Fibroblast of the aortic adventitia (primary cell): ENCODE measurements at regions not wholly inside any gene's neighbourhood (a gene's known extent, or its start where the extent isn't known, plus 50 kb on each side); places are given as distances from the start of the nearest gene placed in this dataset.
A peak's percentile ranks its signal among the peaks of the same experiment; 100 is the strongest.

Experiments used
- DNase-seq: peaks from one replicate; pipeline ENCODE4 v3.0.0-alpha.2; 2010; ENCODE audit warnings: low read depth
- H3K4me3 ChIP-seq: 2 replicates; pipeline ENCODE4 v1.5.1; 2011; ENCODE audit warnings: low read depth, mild to moderate bottlenecking, control low read depth, low read length, moderate library complexity
- CTCF ChIP-seq: IDR thresholded peaks from 2 replicates; pipeline ENCODE4 v1.5.1; 2011; ENCODE audit warnings: mild to moderate bottlenecking, low read length, control low read depth, inconsistent platforms; ENCODE audit not compliant: insufficient read depth

GRCh38 chr1:238501290-238501689, 610.6 kb upstream of the ZP4 start:
- no peak for TF ChIP-seq CTCF
- H3K4me3 ChIP-seq = no peak overlapping the region
- no peak for DNase-seq

- H3K4me3 ChIP-seq = no peak overlapping the region
- DNase-seq = no peak
- no peak for TF ChIP-seq CTCF
Measured at GRCh38 chr1:238499021-238499420, 608.3 kb upstream of the ZP4 start.

- DNase-seq = no peak
- no peak for TF ChIP-seq CTCF
Measured at GRCh38 chr1:238492271-238492670, 601.5 kb upstream of the ZP4 start.

GRCh38 chr1:238491265-238491664, 600.5 kb upstream of the ZP4 start:
- DNase-seq = no peak
- H3K4me3 ChIP-seq = no peak overlapping the region
- TF ChIP-seq CTCF = no peak

More at GRCh38 chr1:238492271-238492670, 601.5 kb upstream of the ZP4 start:
- no peak overlapping the region for H3K4me3 ChIP-seq

- no peak for DNase-seq
- no peak overlapping the region for H3K4me3 ChIP-seq
- TF ChIP-seq CTCF = no peak
Measured at GRCh38 chr1:238489006-238489405, 598.3 kb upstream of the ZP4 start.

- H3K4me3 ChIP-seq = no peak overlapping the region
- DNase-seq = peak; percentile 17
- TF ChIP-seq CTCF = no peak
Measured at GRCh38 chr1:238488401-238488800, 597.7 kb upstream of the ZP4 start.

GRCh38 chr1:238487931-238488330, 597.2 kb upstream of the ZP4 start:
- no peak for TF ChIP-seq CTCF
- no peak overlapping the region for H3K4me3 ChIP-seq
- DNase-seq = peak; percentile 46
